ENCODE measurements at regions not wholly inside any gene's neighbourhood (a gene's known extent, or its start where the extent isn't known, plus 50 kb on each side); places are given as distances from the start of the nearest gene placed in this dataset.

DNA sequence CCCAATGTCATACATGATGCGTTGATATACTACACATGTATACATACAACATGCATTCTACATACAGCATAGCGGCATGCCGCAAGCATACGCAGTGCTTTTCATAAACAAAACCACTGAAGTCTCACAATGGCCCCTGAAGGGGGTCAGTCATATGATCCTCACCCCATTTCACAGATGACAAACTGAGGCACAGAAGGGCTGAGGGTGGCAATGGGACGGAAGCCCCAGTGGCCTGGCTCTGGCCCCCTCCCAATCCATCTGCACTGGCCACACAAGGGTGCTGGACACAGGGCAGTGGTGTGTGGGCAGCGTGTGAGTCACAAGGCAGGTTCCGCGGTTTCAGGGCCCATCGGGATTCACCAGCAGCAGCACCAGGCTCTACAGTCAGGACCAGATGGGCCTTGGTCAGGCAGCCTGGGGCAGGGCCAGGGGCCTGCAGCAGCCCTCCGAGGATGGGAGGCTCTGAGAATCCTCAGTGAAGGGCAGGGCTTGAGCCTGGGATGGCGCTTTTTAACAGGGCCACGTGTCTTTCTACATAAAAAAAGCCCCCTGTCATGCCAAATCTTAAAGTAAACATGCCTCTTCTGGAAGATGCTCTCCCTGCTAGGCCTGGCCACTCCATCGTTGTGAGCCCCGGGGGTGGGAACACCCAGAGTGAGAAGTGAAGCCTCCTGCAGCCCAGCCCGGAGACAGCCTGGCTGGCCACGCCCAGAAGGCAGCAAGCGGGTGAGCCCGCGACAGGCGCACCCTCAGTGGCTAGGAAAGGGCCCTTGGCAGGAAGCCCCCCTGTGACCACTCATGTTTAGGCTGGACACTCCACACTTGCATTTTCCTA is 206.5 kb downstream of the CTTN start:
- TF ChIP-seq, protein P1, sequence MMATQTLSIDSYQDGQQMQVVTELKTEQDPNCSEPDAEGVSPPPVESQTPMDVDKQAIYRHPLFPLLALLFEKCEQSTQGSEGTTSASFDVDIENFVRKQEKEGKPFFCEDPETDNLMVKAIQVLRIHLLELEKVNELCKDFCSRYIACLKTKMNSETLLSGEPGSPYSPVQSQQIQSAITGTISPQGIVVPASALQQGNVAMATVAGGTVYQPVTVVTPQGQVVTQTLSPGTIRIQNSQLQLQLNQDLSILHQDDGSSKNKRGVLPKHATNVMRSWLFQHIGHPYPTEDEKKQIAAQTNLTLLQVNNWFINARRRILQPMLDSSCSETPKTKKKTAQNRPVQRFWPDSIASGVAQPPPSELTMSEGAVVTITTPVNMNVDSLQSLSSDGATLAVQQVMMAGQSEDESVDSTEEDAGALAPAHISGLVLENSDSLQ (IDR thresholded peaks at IDR 0.05), result no peak
- no peak for TF ChIP-seq ARNT (IDR thresholded peaks at IDR 0.05)
- no peak for TF ChIP-seq BHLHE40 (IDR thresholded peaks at IDR 0.05; ENCODE audit: borderline replicate concordance)
- TF ChIP-seq HDGF (IDR thresholded peaks at IDR 0.05; ENCODE audit: borderline replicate concordance), result no peak
- TF ChIP-seq SP1 (IDR thresholded peaks at IDR 0.05), result no peak
- TF ChIP-seq NFRKB (IDR thresholded peaks at IDR 0.05), result no peak

Data from HEK293T (cell line).